GM23248 (cell line): ENCODE measurements at regions not wholly inside any gene's neighbourhood (a gene's known extent, or its start where the extent isn't known, plus 50 kb on each side); places are given as distances from the start of the nearest gene placed in this dataset.

Source experiments
- DNase-seq: peaks from one replicate; pipeline ENCODE4 v3.0.0-alpha.2; 2015
- H2AFZ ChIP-seq: fragments of 200-600 bp; sonication (generic); 2 replicates; pipeline ENCODE4 v1.6.1; 2016; ENCODE audit warnings: antibody characterized with exemption
- H3F3A ChIP-seq: fragments of 200-600 bp; sonication (generic); 2 replicates; pipeline ENCODE4 v1.6.1; 2016; ENCODE audit warnings: mild to moderate bottlenecking, antibody characterized with exemption, mixed run types; ENCODE audit not compliant: insufficient read depth
- H3K27ac ChIP-seq: fragments of 200-600 bp; sonication (generic); 2 replicates; pipeline ENCODE4 v1.5.1; 2016; ENCODE audit warnings: mild to moderate bottlenecking
- H3K27me3 ChIP-seq: fragments of 200-600 bp; sonication (generic); replicated peaks from 2 replicates; pipeline ENCODE4 v1.6.1; 2016; ENCODE audit warnings: mild to moderate bottlenecking; ENCODE audit not compliant: insufficient read depth
- H3K36me3 ChIP-seq: fragments of 200-600 bp; sonication (generic); 2 replicates; pipeline ENCODE4 v1.6.1; 2016; ENCODE audit warnings: low read depth, mild to moderate bottlenecking
- H3K4me1 ChIP-seq: fragments of 200-600 bp; sonication (generic); 2 replicates; pipeline ENCODE4 v1.6.1; 2016; ENCODE audit warnings: mild to moderate bottlenecking; ENCODE audit not compliant: insufficient read depth
- H3K4me2 ChIP-seq: fragments of 200-600 bp; sonication (generic); one replicate; pipeline ENCODE4 v1.6.1; 2016; ENCODE audit warnings: mild to moderate bottlenecking; ENCODE audit not compliant: unreplicated experiment
- H3K4me3 ChIP-seq: fragments of 200-600 bp; sonication (generic); 2 replicates; pipeline ENCODE4 v1.5.1; 2016; ENCODE audit warnings: mild to moderate bottlenecking
- H3K79me2 ChIP-seq: fragments of 200-600 bp; sonication (generic); 2 replicates; pipeline ENCODE4 v1.6.1; 2016; ENCODE audit warnings: mild to moderate bottlenecking; ENCODE audit not compliant: insufficient read depth
- H3K9ac ChIP-seq: fragments of 200-600 bp; sonication (generic); 2 replicates; pipeline ENCODE4 v1.6.1; 2016; ENCODE audit warnings: mild to moderate bottlenecking
- H3K9me2 ChIP-seq: fragments of 200-600 bp; sonication (generic); 2 replicates; pipeline ENCODE4 v1.6.1; 2016; ENCODE audit warnings: mixed run types, mild to moderate bottlenecking, moderate library complexity; ENCODE audit not compliant: insufficient read depth
- H3K9me3 ChIP-seq: fragments of 200-600 bp; sonication (generic); one replicate; pipeline ENCODE4 v1.6.1; 2017; ENCODE audit warnings: low read depth
- H4K20me1 ChIP-seq: fragments of 200-600 bp; sonication (generic); 2 replicates; pipeline ENCODE4 v1.6.0; 2016; ENCODE audit not compliant: insufficient read depth
- EZH2 ChIP-seq: fragments of 200-600 bp; sonication (generic); IDR thresholded peaks from 2 replicates; pipeline ENCODE4 v1.6.1; 2018; ENCODE audit warnings: antibody characterized with exemption, mild to moderate bottlenecking; ENCODE audit not compliant: insufficient read depth, poor library complexity, severe bottlenecking
- EZH2phosphoT487 ChIP-seq: fragments of 200-600 bp; sonication (generic); IDR thresholded peaks from 2 replicates; pipeline ENCODE4 v1.6.1; 2018; ENCODE audit warnings: antibody characterized with exemption, moderate library complexity, mild to moderate bottlenecking, low read depth; ENCODE audit not compliant: insufficient read depth
- WGBS, 2 experiments: methylation state at CpG; one replicate each; pipeline ENCODE4 v1.1.6; 2015 to 2017; ENCODE audit warnings: low lambda C conversion rate in 2 of 2, low coverage in 1 of 2; ENCODE audit errors: missing lambda C conversion rate in 2 of 2; 5-methylcytosine and 5-hydroxymethylcytosine counted together
- in situ Hi-C: fragments of 300-500 bp; cut with MboI; formaldehyde crosslinking; loops from 2 replicates; pipeline ENCODE4 v1.15.0; 2020

DNA sequence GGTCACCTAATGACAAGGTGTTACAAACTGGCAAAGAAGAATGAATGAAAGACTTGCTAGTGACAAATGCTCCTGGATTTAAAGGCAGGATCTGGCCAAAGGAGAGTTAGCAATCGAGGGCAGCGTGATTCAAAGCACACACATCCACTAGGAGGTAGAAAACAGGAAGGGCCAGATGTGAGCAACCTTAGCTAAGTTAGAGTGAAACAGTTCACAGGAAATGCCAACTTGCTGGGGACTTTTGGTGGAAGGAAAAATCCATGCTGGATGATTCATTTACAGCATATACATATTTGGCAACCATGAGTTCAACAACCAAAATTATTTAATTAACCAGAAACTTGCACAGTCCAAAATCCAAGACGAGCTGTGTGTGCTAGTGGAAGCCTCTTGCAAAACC is 276.9 kb downstream of the PTTG2 start:
- peak; percentile 89 for DNase-seq
- no peaks in the 10 kb centered on the region for H3K9me3 ChIP-seq
- no peak for TF ChIP-seq EZH2
- no peak for TF ChIP-seq EZH2phosphoT487
- H3K9ac ChIP-seq, result no peak overlapping the region
- no peaks in the 10 kb centered on the region for H3K9me2 ChIP-seq
- no peak overlapping the region for H2AFZ ChIP-seq
- H3K4me2 ChIP-seq, result no peak overlapping the region
- H3K36me3 ChIP-seq, result no peaks in the 10 kb centered on the region
- peaks cover 12% of the 10 kb centered on the region for H3K4me1 ChIP-seq
- H4K20me1 ChIP-seq, result no peaks in the 10 kb centered on the region
- no peaks in the 10 kb centered on the region for H3K27me3 ChIP-seq
- H3K79me2 ChIP-seq, result no peaks in the 10 kb centered on the region
- peaks cover 5% of the 10 kb centered on the region; the same call in 1 of the 2 replicates for H3F3A ChIP-seq
- no peak overlapping the region for H3K27ac ChIP-seq
- WGBS, 2 experiments, result 26 to 27% methylated on average over 3 of the region's 3 CpGs
- no peak overlapping the region for H3K4me3 ChIP-seq
- in situ Hi-C loops, result no loop called here

- Histone ChIP-seq H3K36me3 (no peaks in the 10 kb centered on the region), H4K20me1 (no peaks in the 10 kb centered on the region), H3K27me3 (no peaks in the 10 kb centered on the region), H2AFZ (no peak overlapping the region), H3K9me3 (no peaks in the 10 kb centered on the region), H3K27ac (no peak overlapping the region), H3F3A (peaks cover 5% of the 10 kb centered on the region; the same call in 1 of the 2 replicates), H3K79me2 (no peaks in the 10 kb centered on the region), H3K9me2 (no peaks in the 10 kb centered on the region), H3K4me1 (peaks cover 10% of the 10 kb centered on the region), H3K4me2 (no peak overlapping the region), H3K4me3 (no peak overlapping the region), H3K9ac (no peak overlapping the region)
- in situ Hi-C loops, result no loop called here
- 81 to 88% methylated on average over 2 of the region's 2 CpGs for WGBS, 2 experiments
- no peak for TF ChIP-seq EZH2phosphoT487
- no peak for TF ChIP-seq EZH2
- DNase-seq, result peak; percentile 21
These were observed 281.3 kb downstream of the PTTG2 start for GRCh38 chr4:38241541-38241940.

GRCh38 chr4:38242101-38242500 is 281.9 kb downstream of the PTTG2 start:
- Histone ChIP-seq H3K9ac (no peak overlapping the region), H4K20me1 (no peaks in the 10 kb centered on the region), H3K36me3 (no peaks in the 10 kb centered on the region), H3K9me3 (no peaks in the 10 kb centered on the region), H3K4me2 (no peak overlapping the region), H2AFZ (no peak overlapping the region), H3K27me3 (no peaks in the 10 kb centered on the region), H3K4me3 (no peak overlapping the region), H3K79me2 (no peaks in the 10 kb centered on the region), H3K9me2 (no peaks in the 10 kb centered on the region), H3K27ac (no peak overlapping the region), H3K4me1 (peaks cover 5% of the 10 kb centered on the region), H3F3A (no peaks in the 10 kb centered on the region)
- no peak for DNase-seq
- TF ChIP-seq EZH2phosphoT487, result no peak
- TF ChIP-seq EZH2, result no peak
- in situ Hi-C loops, result no loop called here
- WGBS, 2 experiments, result 83 to 85% methylated on average over 4 of the region's 4 CpGs

DNA sequence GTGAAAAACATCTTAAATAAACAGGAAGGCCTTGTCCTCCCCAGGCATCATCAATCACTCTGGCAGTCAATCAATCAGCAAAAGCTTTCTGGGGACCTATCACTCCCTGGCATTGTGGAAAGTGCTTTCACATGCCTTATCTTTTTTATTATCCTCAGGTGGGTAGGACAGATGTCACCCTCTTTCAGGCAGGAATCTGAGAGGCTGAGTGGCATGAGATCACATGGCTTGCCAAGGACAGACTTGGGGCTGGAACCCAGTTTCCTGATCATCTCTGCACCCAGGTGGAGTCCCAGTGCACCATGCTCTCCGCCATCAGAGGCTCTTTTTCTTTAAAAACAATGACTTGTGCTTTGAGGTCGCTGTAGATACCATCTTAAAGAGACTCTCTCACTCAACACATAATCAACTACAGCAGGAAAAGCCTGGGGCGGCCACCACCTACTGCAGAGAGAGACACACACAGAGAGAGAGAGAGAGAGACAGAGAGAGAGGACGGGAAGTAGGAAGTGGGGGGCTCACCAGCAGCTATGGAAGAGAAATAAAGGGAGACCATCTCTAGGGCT is 282.7 kb downstream of the PTTG2 start:
- no peaks in the 10 kb centered on the region for H4K20me1 ChIP-seq
- H3K4me3 ChIP-seq, result no peak overlapping the region
- H3K27ac ChIP-seq, result no peak overlapping the region
- in situ Hi-C loops, result no loop called here
- H3K4me1 ChIP-seq, result no peaks in the 10 kb centered on the region
- H3F3A ChIP-seq, result no peaks in the 10 kb centered on the region
- no peaks in the 10 kb centered on the region for H3K79me2 ChIP-seq
- no peak overlapping the region for H3K9ac ChIP-seq
- DNase-seq, result no peak
- WGBS, 2 experiments, result 53% methylated on average over 4 of the region's 4 CpGs
- H3K4me2 ChIP-seq, result no peak overlapping the region
- H3K9me3 ChIP-seq, result no peaks in the 10 kb centered on the region
- peak overlapping the region; percentile 47; the same call in 1 of the 2 replicates for H2AFZ ChIP-seq
- H3K9me2 ChIP-seq, result no peaks in the 10 kb centered on the region
- TF ChIP-seq EZH2 (no peak), EZH2phosphoT487 (no peak)
- no peaks in the 10 kb centered on the region for H3K36me3 ChIP-seq
- no peaks in the 10 kb centered on the region for H3K27me3 ChIP-seq
